Activated CD4-positive, CD25-positive, alpha-beta regulatory T cell treated with anti-CD3 and anti-CD28 coated beads, Interleukin-2, amount 50 U/mL, for 24 hours (primary cell): ENCODE measurements at regions not wholly inside any gene's neighbourhood (a gene's known extent, or its start where the extent isn't known, plus 50 kb on each side); places are given as distances from the start of the nearest gene placed in this dataset.

Source experiments
- ATAC-seq, 2 donors: fragments of 150-1000 bp; cut with Tn5 transposase; one replicate each; pipeline ENCODE4 v1.10.0; 2021; ENCODE audit warnings: mild to moderate bottlenecking in 1 of 2, moderate library complexity in 1 of 2

DNA sequence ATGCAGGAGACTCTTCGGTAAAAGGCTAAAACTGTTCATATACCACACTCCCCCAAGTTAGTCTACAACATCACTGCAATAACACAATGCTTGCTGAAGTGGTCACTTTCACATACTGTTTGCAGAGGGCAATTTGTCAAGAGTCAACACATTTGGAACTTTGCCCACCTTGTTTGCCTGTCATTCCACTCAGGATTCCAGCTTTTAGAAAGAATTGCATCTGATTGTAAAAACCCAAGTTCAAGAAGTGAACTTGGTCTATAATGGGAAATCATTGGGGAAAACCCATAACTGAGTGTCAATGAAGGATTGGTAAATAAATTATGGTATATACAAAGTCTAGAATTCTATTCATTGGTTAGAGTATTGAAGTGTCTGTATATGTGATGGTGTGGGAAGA, 120.5 kb downstream of the GADD45G start:
- ATAC-seq, result no peak

DNA sequence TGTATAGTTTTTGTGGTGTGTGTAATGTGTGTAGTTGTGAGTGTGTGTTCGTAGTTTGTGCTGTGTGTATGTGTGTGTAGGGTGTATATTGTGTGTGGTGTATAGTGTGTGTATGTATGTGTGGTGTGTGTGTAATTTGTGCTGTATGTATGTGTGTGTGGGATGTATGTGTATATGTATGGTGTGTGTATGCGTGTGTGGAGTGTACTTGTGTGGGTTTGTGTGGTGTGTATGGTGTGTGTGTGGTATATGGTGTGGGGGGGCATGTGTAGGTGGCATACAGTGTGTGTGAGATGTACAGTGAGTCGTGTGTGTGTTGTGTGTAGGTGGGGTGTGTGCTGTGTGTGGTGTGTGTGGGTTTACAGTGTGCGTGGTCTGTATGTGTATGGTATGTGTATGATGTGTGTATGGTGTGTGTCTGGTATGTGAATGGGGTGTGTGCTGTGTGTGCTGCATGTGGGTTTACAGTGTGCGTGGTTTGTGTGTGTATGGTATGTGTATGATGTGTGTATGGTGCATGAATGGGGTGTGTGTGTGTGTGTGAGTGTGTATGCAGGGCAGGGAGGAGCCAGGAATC, 125.2 kb downstream of the GADD45G start:
- no peak for ATAC-seq

DNA sequence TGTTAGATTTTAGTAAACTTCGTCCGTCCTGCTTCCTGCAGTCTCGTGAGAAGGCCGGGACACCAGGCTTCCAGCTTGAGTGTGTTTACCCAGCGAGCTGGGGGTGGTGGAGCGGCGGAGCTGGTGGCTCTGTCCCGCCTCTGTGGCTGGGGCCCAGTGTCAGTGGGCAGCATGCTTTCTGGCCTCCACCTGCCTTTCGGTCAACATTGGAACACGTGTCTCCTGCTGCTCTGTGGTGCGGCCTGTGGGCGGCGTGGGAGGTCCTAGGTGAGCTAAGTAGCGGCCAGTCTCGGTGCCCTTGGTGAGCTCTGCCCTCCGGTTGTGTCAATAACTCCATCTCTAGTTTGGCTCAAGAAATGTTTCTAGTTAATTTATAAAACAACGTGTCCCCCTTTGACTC, 125.9 kb downstream of the GADD45G start:
- ATAC-seq, result no peak

DNA sequence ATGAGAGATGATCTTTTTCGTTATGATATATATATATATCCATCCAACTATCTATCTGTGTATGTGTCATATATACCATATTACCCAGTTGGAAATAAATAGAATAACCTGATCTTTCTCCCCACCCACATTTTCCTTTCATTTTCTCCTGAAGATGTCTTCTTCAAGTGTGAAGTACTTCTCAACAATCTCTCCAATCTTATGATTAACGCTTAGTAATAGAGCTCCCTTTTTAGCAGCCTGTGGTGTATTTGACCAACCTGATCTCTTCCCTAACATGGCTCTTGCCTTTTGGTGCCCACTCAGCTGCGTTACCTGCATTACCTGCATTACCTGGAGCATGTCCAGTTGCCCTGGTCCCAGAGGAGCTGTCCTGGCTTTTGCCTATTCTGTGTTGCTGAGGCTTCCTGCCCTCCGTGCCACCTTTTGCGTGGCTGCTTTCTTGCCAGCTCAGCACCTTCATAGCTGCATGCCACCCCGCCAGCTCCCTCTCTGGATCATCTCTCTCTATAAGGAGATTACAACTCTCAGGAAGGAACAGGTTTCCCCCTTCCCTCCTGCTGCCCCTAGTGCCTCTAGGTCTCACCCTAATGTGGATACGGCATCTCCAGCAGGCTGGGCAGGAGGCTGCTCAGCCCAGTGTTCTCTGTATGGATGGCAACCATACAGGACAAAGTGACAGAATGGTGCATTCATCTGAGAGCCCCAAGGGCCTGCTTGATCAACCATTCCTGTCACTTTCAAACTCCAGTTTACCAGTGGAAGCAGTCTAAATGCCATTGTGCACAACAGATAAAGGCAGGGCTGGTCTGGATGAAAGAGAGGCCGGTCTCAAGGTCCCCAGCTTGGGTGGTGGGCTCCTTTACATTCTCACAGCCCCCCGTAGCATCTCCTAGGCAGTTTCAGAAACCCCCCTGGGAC, 126.7 kb downstream of the GADD45G start:
- peak; percentile 68 to 74 for ATAC-seq

DNA sequence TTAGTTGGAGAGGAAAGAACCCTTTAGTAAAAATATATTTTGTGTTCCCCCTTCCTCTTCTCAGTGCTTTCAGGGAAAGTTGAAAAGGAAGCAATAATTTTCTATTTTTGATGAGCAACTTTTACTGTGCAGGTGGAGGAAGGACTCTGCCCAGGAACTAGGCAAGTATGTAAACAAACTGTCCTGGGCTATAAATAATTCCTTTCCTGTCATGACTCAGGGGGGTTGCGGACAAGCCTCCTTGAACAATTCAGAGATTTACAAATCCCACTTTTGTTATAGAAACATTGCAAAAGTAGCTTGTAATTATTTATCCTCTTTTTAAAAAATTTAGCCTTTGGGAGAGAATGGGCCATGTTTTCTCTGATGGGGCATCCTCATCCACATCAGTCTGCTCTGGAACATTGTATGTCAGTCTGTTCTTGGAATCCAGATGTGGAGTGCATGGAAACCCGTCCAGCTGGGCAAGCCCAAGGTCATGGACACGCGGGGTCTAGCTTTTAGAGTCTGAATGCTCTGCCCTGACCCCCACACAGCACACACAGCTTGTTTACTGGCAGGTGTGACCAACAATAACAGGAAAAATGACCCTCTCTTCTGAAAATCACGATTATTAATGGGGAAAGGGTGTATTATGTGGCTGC, 127.6 kb downstream of the GADD45G start:
- ATAC-seq, result no peak

DNA sequence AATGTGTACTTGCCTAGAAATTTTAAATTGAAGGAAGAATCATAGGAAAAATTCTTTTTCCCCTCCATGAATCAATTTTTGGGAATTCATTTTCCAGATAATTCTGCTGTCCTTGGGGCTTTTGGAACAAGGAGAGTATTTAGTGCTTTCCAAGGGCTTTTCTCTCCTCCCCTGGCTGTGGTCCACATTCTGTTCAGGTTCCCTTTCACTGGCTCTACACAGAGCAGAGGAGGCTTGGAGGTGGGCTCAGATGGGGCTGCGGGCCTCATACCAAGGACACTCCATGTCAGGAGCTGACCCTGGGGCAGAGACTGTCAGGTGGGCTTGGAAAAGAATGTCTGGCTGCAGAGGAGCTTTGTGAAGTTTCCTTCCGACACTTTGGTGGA, 128.1 kb downstream of the GADD45G start:
- ATAC-seq, result no peak

DNA sequence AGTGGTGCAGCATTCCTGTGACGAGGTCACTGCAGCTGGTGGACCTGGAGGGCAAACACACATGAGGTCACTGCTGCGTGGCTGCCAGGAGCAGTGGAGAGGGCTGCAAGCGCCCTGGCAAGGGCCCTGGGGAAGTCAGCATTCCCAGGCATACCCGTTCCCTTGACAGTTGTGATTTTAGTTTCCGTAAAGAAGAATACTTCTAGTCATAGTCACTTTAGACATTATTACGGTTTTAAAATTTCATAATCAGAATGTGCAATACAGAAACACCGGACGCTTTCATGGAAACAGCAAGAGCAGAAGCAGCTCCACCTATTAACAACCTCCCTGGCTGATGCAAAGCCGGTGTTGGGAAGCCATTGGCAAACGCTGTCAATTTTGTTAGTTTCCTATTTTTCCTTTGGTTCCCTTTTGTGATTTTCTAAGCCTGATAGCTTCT, 129.8 kb downstream of the GADD45G start:
- no peak for ATAC-seq

DNA sequence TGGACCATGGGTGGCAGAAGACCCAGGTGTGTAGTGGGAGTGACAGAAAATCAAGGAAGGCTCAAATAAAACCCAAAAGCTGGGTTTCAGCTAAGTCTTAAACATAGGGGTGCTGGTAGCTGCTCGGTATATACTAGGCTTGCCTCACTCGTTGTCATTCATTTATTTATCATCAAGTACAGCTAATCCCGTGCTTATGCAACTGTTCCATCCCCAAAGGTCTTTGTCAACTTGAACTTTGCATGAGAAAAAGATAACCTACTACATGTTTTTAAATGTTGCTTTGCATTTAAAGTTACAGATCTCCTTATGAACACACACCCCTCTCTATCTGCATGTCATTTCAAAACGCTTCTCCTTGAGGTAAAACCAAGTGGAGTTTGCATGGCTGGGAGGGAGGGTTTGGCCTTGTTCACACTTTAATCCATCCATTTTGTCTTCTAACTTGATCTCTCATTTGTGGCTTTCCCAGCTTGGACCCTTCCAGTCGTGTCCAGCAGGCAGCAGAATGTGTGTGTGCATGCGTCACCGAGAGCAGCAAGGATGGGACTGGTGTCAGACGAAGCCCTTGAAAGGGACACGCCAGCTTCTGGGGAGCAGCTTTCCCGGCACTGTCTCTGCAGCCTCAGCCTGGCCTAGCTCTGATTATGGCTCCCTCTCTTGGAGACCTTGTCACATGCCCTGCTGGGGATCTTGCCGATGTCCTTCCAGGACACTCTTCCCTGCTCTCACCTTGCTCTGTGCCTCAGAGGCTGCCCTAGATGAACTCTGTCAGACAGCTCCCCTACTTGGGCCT, 133.5 kb downstream of the GADD45G start:
- no peak for ATAC-seq

DNA sequence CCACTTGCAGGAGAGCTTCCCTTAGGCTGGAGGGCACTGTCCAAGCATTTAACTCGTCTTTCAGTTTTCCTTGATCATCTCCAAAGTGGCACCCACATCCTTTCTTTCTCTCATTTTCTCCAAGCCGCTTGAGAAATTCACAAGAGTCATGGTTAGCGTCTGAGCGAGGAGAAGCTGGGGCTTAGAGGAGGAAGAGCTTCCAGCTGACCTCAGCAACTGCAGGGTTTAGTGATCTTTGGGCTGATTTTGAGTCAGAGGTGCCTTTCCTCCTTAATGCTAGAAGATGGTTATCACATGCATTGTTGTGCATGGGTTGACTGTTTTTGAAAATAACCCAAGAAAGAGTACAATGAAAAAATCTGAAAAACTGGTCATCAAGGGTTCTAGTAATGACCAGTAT, 134.7 kb downstream of the GADD45G start:
- ATAC-seq, result peak in 1 of 2 donors; percentile 36

DNA sequence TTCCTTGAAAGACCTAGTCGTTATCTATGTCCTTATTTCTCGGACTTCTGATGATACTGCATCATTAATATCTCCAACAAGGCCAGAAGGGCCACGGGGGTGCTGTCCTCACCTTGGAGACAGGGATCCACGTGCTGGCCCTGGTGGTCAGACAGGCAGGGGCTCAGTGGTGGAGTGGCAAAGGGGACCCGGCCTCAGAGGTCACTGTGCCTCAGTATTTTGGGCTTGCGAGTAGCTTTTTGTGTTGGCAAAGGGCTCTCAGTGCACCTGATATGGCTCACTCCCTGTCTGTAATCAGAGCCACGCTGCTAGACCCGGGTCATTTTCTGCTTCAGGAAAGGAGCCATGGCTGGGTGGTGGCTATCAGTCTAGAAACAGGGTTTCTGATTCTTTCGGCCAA, 135.1 kb downstream of the GADD45G start:
- no peak for ATAC-seq

DNA sequence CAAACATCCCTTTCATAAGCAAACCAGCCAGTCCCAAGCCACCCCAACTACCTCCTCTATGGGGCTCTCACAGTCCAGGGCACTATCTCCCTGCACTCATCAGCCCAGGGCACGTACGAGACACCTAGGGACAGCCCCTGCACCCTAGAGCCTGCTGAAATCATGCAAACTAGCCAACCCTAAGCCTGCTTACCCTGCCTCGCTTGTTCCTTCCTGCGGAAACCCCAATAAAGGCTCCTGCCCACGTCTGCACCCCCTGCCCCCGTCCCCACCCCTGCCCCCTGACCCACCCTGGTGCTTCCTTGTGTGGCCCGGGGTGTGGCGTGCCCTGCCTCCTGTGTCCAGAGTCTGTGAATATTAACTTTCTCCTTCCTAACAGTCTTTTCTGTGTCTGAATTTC, 135.9 kb downstream of the GADD45G start:
- peak; percentile 69 to 79 for ATAC-seq

DNA sequence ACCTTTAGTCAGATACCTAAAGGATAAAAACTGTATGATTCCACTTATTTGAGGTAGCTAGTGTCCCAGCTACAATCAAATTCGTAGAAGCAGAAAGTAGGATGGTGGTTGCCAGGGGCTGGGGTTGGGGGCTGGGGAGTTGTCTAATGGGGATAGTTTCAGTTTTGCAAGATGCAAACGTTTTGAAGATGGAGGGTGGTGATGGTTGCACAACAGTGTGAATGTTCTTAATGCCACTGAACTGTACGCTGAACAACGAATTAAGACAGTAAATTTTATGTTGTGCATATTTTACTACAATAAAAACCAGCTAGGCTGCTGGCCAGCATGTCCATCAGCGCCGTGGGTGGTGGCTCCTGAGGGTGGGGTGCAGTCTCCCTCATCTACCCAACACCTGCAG, 137.8 kb downstream of the GADD45G start:
- ATAC-seq, result no peak

DNA sequence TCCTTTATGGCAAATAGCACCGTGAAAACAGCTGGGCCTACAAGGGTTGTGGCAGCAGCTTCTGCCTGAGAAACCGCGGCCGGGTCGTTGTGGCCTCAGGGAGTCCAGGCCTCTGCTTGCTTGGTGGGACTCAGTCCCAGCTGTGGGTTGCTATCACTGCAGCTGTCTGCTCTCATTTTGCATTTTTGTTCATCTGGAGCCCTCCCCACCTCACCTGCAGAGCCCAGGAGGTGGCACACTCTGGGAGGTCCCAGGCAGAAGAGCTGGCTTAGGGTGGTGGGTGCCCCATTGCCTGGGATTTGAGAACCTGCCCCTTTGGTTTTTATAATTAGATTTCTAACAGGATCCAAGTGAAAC, 138.4 kb downstream of the GADD45G start:
- peak; percentile 19 to 23 for ATAC-seq

DNA sequence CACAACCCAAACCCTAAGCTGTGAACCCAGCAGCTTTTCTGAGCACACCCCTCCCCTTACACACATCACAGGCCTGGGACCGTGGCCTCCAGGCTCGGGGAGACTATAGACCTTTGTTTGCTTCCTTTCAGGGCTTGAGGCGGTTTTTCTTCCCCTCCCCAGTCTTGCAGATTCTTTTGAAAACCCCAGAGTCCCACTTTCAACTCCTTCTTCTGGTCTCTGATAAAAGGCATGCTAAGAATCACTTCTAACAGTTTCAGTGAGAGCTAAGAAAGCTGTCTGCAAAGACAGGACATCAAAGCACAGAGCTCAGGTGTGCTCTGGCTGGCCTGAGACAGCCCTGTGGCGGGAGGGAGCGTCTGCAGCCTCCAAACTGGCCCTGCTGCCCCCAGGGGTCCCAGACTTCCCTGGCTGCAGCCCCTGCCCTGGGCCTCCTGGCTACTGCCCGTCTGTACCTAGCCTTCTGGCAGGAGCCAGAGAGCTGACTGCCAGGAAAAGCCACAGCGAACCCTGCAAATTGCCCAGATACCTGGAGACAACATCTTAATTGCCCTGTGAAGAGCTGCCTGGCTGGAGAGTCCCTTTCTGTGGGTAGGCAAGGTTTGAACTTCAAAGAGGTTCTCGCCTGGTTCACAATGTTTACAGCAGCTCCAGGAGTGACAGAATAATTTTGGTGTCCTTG, 138.9 kb downstream of the GADD45G start:
- ATAC-seq, result peak; percentile 32 to 45

DNA sequence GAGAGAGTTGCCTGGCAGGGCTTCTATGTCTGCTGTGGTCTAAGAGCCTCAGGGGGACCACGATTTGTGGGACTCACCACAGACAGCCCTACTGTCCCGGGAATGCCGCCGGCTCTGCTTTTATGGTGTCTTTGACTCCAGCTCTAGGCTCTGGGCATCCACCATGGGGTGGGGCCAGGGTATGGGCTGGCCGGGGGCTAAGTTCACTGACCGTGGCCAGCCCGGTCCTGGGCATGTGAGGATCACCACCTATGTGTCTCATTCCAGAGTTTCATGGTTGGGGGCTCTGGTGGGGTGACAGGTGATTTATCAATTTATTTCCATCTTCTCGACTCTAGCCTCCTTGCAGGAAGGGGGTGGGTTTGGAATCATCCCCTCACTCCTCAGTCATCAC, 139.4 kb downstream of the GADD45G start:
- no peak for ATAC-seq

DNA sequence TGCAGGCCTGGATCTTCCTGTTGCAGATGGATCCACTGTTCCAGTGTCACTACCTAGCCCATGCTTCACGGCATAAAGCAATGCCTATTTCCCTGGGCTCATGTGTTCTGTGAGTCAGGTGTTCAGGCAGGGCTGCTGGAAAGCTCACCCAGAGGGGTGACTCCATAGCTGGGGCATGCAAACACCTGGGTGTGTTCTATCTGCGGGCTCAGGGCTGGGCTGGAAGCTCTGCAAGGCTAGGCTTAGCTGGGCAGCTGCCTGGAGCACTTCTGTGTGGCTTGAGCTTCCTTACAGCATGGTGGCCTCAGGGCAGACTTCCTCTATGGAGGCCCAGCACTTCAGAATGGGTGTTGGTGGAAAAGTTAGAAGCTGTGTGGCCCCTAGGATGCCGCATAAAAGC, 139.9 kb downstream of the GADD45G start:
- ATAC-seq, result no peak

DNA sequence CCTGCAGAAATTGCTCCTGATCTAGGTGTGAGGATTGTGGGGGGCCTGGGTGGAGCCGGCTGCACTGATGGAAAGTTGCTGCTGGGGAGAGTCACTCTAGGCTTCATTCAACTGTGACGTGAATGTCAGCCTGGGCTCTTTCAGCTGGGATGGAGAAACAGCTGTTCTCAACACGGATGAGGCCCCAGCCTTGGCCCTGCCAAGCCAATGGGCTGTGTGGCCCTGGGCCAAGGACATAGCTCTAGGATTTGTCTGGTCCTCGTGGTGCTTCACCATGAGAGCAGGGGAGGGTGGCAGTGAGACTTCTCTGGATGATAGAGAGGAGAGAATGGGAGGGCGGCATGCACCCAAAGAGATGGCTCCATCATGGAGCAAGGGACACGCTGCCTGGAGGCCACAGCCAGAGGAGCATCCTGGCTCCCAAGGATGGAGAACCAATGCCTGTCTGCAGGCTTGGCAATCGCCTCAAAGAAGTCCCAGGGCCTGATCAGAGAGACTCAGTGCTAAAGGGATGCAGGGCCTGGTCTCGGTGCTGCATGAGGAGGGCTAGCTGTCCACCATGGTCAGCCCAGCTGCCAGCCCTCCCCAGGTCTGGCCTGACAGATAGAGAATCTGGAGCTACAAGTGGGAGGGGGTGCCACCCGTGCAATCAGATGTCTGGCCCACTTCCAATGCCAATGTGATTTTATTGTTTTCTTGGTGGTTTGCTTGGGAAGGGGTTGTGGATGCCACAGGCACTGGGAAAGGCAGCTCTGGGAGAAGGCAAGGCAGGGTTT, 141.0 kb downstream of the GADD45G start:
- no peak for ATAC-seq

DNA sequence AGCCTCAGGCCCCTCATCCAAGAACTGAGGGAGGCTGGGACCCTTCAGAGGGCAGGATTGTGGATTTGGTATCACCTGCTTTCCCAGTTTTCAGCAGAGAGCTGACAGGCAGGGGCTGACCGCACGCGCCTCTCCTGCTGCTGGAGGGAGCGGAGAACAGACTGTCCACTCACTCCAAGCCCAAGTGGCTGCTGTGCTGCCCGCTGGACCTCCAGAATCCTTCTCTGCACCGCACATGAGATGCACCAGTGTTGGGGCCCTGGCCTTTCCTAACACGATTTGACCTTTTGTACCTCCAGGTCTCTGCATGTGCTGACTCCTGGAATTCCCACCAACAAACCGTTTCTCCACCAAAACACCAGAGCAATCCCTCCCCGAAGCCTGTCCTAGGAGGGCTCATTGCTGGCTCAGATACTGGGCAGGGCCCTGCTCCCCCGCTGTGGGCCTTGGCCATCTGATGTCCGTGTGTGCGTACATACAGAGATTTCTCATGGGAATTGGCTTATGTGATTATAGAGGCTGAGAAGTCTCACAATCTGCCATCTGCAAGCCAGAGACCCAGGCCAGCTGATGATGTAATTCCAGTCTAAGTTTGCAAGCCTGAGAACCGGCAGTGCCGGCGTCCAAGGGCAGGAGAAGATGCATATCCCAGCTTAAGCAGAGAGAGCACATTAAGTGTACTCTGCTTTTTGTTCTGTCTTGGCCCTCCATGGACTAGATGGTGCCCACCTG, 141.7 kb downstream of the GADD45G start:
- ATAC-seq, result no peak

DNA sequence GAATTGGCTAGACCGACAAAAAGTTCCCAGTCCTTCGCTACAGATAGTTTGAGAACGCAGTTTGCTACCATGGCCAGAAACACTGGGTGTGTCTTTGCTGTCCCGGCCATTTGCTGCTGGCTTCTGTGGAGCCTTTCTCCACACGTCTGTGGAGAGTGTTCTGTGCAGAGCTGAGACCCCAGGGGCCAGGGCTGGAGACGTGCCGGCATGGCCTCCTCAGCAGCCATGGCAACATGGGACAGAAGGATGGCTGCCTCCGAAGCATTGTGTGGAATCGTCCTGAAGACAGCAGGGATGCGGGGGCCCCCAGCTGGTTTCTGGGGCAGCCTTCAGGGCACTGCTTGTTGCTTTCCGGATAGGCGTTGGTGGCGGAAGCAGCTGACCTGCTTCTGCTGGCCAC, 142.8 kb downstream of the GADD45G start:
- ATAC-seq, result no peak

DNA sequence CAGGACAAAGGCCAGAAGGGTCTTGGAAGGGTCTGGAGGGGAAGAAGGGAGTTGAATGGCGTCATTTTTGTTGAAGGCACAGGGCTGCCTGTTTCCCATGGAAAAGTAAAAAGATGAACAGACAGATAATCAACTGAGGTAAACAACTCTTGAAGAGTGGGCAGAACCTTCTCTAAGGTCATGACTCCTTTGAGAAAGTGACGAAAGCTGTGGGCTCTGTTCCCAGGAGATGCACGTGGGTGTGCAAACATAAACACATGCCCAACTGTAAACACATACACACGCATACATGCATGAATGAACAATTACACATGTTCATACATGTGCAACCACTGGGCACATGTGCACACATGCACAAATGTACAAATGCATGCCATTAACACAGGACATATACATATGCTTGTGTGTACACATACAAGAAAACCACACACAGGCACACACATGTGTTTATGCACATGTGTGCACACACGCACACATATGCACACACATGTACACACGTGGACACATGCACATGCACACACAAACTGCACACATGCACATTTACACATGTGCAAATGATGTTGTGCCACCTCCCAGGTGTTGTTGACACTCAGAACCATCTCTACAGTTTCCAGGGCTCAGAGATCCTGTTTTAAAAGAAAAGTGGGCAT, 143.3 kb downstream of the GADD45G start:
- no peak for ATAC-seq
